PC-3 (cell line): ENCODE measurements at regions not wholly inside any gene's neighbourhood (a gene's known extent, or its start where the extent isn't known, plus 50 kb on each side); places are given as distances from the start of the nearest gene placed in this dataset.

Experiments used
- EZH2 ChIP-seq: fragments of 300-600 bp; sonication (generic); IDR thresholded peaks from one replicate; pipeline ENCODE4 v1.6.1; 2017; ENCODE audit warnings: antibody characterized with exemption, mild to moderate bottlenecking, low read length; ENCODE audit not compliant: unreplicated experiment
- EZH2phosphoT487 ChIP-seq: fragments of 300-600 bp; sonication (generic); IDR thresholded peaks from 2 replicates; pipeline ENCODE4 v1.6.1; 2018; ENCODE audit warnings: mild to moderate bottlenecking, antibody characterized with exemption, low read length, borderline replicate concordance
- TF ChIP-seq, protein P1 (sequence below): fragments of 300-600 bp; sonication (generic); conservative IDR thresholded peaks from 2 replicates; pipeline ENCODE4 v1.5.1; 2017; ENCODE audit warnings: antibody characterized with exemption, low read depth, mild to moderate bottlenecking, low read length

DNA sequence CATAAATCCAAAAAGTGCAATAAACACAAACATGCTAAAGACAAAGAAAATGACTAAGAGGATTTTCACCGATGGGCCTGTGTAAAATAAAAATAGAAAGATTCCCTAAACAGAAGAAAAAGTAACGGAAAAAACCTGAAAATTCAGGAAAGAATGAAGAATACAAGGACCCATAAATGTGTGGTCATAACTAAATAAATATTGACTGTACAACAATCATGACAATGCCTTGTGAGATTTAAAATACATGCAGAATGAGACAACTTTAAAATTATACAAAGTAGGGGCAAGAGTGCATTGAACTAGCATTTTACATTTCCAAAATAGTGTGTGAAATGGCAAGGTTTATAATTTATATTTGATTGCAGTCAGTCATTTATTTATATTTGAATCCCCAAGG, 409.1 kb upstream of the ANKRD30A start:
- TF ChIP-seq, protein P1, sequence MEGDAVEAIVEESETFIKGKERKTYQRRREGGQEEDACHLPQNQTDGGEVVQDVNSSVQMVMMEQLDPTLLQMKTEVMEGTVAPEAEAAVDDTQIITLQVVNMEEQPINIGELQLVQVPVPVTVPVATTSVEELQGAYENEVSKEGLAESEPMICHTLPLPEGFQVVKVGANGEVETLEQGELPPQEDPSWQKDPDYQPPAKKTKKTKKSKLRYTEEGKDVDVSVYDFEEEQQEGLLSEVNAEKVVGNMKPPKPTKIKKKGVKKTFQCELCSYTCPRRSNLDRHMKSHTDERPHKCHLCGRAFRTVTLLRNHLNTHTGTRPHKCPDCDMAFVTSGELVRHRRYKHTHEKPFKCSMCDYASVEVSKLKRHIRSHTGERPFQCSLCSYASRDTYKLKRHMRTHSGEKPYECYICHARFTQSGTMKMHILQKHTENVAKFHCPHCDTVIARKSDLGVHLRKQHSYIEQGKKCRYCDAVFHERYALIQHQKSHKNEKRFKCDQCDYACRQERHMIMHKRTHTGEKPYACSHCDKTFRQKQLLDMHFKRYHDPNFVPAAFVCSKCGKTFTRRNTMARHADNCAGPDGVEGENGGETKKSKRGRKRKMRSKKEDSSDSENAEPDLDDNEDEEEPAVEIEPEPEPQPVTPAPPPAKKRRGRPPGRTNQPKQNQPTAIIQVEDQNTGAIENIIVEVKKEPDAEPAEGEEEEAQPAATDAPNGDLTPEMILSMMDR = no peak
- TF ChIP-seq EZH2 (no peak), EZH2phosphoT487 (no peak)
